ENCODE measurements at regions not wholly inside any gene's neighbourhood (a gene's known extent, or its start where the extent isn't known, plus 50 kb on each side); places are given as distances from the start of the nearest gene placed in this dataset.

DNA sequence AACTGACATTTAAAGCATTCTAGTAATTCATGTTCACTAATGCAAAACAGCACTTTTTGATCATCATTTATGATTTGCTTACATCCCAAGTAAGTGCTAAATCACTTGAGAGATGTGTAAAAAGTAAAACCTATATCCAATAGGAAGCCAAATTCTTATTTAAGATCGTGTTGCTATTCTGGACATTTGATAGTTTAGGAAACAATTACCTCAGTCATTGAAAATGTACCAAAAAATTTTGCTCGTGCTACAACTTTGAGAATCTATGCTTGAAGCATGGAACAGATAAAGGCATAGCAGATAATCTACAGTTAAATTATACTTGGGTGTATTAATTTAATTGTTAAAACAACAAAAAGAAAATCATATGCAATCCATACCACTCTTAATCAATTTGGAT is 571.6 kb upstream of the NR2F2 start:
- TF ChIP-seq, protein P1, sequence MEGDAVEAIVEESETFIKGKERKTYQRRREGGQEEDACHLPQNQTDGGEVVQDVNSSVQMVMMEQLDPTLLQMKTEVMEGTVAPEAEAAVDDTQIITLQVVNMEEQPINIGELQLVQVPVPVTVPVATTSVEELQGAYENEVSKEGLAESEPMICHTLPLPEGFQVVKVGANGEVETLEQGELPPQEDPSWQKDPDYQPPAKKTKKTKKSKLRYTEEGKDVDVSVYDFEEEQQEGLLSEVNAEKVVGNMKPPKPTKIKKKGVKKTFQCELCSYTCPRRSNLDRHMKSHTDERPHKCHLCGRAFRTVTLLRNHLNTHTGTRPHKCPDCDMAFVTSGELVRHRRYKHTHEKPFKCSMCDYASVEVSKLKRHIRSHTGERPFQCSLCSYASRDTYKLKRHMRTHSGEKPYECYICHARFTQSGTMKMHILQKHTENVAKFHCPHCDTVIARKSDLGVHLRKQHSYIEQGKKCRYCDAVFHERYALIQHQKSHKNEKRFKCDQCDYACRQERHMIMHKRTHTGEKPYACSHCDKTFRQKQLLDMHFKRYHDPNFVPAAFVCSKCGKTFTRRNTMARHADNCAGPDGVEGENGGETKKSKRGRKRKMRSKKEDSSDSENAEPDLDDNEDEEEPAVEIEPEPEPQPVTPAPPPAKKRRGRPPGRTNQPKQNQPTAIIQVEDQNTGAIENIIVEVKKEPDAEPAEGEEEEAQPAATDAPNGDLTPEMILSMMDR (IDR thresholded peaks at IDR 0.05) = no peak
- no peak for TF ChIP-seq POLR2A (IDR thresholded peaks at IDR 0.05)
